ENCODE measurements at regions not wholly inside any gene's neighbourhood (a gene's known extent, or its start where the extent isn't known, plus 50 kb on each side); places are given as distances from the start of the nearest gene placed in this dataset.

DNA sequence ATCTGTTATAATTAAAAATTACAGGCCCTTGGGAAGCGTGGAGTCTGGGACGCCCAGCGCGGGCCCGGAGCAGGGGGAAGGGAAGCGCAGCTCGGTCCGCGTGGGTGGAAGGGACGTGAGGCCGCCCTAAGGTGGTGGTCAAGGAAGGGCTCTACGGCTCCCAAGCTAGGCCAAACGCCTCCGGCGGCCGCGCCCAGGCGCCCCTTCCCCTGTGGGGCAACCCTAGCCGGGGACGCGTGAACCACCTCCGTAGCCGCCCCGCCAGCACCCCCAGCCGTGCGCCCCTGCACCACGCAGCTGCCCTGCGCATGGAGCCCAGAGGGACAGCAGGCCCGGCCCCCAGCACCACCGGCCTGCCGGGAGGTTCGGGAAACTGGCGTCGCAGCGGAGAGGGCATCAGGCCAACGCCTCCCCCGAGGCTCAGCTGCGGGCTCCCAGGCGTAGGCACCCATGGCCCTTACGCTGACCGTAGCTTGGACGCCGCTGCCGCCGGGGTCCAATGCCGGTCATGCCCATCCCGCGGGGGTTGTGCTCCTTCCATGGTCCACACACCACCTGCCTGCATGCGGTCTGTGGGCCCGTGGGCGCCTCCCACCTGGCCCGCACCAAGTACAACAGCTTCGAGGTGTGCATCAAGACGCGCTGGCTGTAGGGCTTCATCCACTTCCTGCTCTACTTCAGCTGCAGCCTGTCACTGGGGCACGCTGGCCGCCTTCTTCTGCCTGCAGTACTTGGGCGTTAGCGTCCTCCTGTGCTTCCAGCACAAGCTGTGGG lies 166.7 kb downstream of the SEPTIN7 start:
- Histone ChIP-seq H3K9me3 (no peaks in the 10 kb centered on the region), H3K27ac (no peak overlapping the region), H3K4me3 (peak overlapping the region in 3 of 12 donors; percentile 3 to 13 (median 10)), H3K36me3 (no peaks in the 10 kb centered on the region), H3K4me1 (peaks cover 0 to 7% (median 0%) of the 10 kb centered on the region in 12 donors), H3K27me3 (peaks cover 0 to 16% (median 0%) of the 10 kb centered on the region in 9 donors)
- no peak for DNase-seq
- no peak for TF ChIP-seq POLR2A (IDR thresholded peaks at IDR 0.05)
- TF ChIP-seq, protein P1, sequence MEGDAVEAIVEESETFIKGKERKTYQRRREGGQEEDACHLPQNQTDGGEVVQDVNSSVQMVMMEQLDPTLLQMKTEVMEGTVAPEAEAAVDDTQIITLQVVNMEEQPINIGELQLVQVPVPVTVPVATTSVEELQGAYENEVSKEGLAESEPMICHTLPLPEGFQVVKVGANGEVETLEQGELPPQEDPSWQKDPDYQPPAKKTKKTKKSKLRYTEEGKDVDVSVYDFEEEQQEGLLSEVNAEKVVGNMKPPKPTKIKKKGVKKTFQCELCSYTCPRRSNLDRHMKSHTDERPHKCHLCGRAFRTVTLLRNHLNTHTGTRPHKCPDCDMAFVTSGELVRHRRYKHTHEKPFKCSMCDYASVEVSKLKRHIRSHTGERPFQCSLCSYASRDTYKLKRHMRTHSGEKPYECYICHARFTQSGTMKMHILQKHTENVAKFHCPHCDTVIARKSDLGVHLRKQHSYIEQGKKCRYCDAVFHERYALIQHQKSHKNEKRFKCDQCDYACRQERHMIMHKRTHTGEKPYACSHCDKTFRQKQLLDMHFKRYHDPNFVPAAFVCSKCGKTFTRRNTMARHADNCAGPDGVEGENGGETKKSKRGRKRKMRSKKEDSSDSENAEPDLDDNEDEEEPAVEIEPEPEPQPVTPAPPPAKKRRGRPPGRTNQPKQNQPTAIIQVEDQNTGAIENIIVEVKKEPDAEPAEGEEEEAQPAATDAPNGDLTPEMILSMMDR (IDR thresholded peaks at IDR 0.05), result no peak
- peak in 2 of 4 donors; percentile 47 to 50 for ATAC-seq
- WGBS, 4 donors, result 56 to 75% (median 60%) methylated on average over 28 to 59 of the region's 59 CpGs
- intact Hi-C loops (cut with DNase I), result no loop called here

DNA sequence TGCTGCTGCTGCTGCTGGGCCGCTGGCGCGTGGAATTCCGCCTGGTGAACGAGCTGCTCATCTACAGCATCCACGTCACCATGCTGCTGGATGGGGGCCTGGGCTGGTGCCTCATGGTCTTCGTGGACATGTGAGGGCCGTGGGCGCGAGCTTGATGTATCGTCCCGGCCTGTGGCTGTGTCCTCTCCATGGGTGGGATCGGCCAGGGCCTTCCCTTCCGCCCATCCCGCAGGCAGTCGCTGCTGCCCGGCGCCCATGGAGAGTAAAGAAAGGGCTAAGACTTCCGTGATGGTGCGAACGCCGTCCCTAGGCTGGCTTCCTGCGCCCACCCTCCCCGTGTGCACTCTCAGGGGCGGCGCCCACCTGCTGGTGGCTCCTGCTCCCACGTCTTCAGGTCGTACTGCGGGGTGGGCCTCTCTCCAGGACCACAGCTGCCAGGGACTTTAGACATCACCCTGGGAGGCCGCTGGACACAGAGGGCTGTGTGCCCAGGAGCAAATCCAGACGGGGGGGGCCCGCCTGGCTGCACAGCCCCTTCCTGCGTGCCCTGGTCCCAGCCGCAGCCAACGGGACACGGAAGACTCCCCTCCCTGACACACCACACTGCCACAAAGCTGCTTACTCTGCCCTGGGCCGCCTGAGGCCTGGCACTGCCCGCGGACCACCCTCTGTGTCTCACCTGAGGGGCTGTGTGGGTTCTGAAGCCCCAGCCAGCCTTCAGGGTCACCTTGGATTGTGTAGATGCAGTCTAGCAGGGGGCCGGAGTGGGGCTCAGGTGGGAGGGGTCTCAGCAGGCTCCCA lies 167.5 kb downstream of the SEPTIN7 start:
- no peak for DNase-seq
- H3K9me3 ChIP-seq, result no peaks in the 10 kb centered on the region
- no peak overlapping the region for H3K4me3 ChIP-seq
- TF ChIP-seq POLR2A (IDR thresholded peaks at IDR 0.05), result no peak
- TF ChIP-seq, protein P1 (IDR thresholded peaks at IDR 0.05), result no peak
- no peak overlapping the region for H3K27ac ChIP-seq
- ATAC-seq, result peak in 1 of 4 donors; percentile 29
- peaks cover 0 to 19% (median 0%) of the 10 kb centered on the region in 9 donors for H3K27me3 ChIP-seq
- 91 to 94% (median 93%) methylated on average over 20 to 40 of the region's 40 CpGs for WGBS, 4 donors
- no peaks in the 10 kb centered on the region for H3K36me3 ChIP-seq
- intact Hi-C loops (cut with DNase I), result no loop called here
- peaks cover 0 to 7% (median 0%) of the 10 kb centered on the region in 12 donors for H3K4me1 ChIP-seq

DNA sequence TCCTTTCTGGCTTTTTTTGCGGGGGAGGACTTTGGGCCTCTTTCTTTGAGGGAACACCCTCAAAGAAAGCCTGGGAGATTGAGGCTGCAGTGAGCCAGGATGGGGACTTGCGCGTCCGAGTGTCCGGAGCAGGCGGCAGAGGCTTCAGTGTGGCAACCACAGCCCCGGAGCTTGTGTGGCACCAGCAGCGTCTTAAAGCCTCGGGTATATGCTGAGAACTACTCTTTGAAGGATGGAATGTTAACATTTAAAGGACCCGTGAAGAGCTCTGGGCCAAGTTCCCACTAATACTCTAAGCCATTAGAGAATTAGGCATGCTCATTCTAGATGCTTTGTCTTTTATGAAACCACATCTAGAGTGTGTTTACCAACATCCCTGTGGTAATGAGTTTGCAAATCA lies 168.2 kb downstream of the SEPTIN7 start:
- H3K4me3 ChIP-seq, result no peak overlapping the region
- no peak overlapping the region for H3K27ac ChIP-seq
- WGBS, 4 donors, result 69 to 78% (median 75%) methylated on average over 10 of the region's 10 CpGs
- no peaks in the 10 kb centered on the region for H3K9me3 ChIP-seq
- intact Hi-C loops (cut with DNase I), result no loop called here
- no peak for TF ChIP-seq POLR2A (IDR thresholded peaks at IDR 0.05)
- TF ChIP-seq, protein P1 (IDR thresholded peaks at IDR 0.05), result no peak
- DNase-seq (no peak), ATAC-seq (no peak)
- H3K4me1 ChIP-seq, result peaks cover 0 to 7% (median 0%) of the 10 kb centered on the region in 12 donors
- no peaks in the 10 kb centered on the region for H3K36me3 ChIP-seq
- peaks cover 0 to 21% (median 0%) of the 10 kb centered on the region in 9 donors for H3K27me3 ChIP-seq

DNA sequence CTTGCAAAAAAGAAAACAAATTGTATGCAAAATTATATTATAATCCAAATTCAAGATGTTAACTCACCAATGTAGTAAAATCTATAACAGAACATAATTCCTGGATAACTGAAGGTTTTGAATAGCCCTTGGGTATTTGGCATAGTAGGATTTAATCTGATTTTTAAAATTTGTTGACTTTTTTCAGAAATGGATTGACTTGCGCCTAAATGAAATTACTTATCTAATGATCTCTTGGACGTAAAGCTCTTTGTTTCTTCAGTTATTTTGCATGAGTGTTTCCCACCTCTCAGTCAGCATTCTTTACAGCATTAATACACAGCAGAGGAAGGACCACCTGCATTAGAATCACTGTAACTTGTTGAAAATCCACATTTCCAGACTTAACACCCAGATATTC lies 169.6 kb downstream of the SEPTIN7 start:
- DNase-seq, result no peak
- intact Hi-C loops (cut with DNase I), result loop anchor here in 3 of 10 donors (5.0 to 10.0 kb wide), 3 partner anchors 53 to 266 kb away; no protein-coding TSS in a partner anchor
- Histone ChIP-seq H3K4me3 (no peak overlapping the region), H3K27me3 (peaks cover 0 to 23% (median 0%) of the 10 kb centered on the region in 9 donors), H3K27ac (no peak overlapping the region), H3K36me3 (no peaks in the 10 kb centered on the region), H3K9me3 (no peaks in the 10 kb centered on the region), H3K4me1 (peaks cover 0 to 7% (median 0%) of the 10 kb centered on the region in 12 donors)
- TF ChIP-seq, protein P1 (IDR thresholded peaks at IDR 0.05), result no peak
- no peak for TF ChIP-seq POLR2A (IDR thresholded peaks at IDR 0.05)
- no peak for ATAC-seq
- 91 to 99% (median 96%) methylated on average over 2 of the region's 2 CpGs for WGBS, 4 donors

Data from heart left ventricle (tissue), 16 donors.